ENCODE measurements at regions not wholly inside any gene's neighbourhood (a gene's known extent, or its start where the extent isn't known, plus 50 kb on each side); places are given as distances from the start of the nearest gene placed in this dataset.

- TF ChIP-seq, protein P1, sequence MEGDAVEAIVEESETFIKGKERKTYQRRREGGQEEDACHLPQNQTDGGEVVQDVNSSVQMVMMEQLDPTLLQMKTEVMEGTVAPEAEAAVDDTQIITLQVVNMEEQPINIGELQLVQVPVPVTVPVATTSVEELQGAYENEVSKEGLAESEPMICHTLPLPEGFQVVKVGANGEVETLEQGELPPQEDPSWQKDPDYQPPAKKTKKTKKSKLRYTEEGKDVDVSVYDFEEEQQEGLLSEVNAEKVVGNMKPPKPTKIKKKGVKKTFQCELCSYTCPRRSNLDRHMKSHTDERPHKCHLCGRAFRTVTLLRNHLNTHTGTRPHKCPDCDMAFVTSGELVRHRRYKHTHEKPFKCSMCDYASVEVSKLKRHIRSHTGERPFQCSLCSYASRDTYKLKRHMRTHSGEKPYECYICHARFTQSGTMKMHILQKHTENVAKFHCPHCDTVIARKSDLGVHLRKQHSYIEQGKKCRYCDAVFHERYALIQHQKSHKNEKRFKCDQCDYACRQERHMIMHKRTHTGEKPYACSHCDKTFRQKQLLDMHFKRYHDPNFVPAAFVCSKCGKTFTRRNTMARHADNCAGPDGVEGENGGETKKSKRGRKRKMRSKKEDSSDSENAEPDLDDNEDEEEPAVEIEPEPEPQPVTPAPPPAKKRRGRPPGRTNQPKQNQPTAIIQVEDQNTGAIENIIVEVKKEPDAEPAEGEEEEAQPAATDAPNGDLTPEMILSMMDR (IDR thresholded peaks at IDR 0.05), result no peak
- TF ChIP-seq POLR2A (IDR thresholded peaks at IDR 0.05), result no peak
Observed at GRCh38 chr20:4443016-4443415, 193.9 kb upstream of the ADRA1D start.

All from right lobe of liver (tissue), 4 donors.